Effector memory CD4-positive, alpha-beta T cell (primary cell): ENCODE measurements at regions not wholly inside any gene's neighbourhood (a gene's known extent, or its start where the extent isn't known, plus 50 kb on each side); places are given as distances from the start of the nearest gene placed in this dataset.
"Not testable (repeated sequence)": the region's sequence is repeated elsewhere in the genome, so short reads cannot be mapped to it uniquely, and the experiment has no call there.

Experiments
- DNase-seq, 3 donors: peaks; one replicate each; pipeline ENCODE4 v3.0.0-alpha.2; 2020
- H3K27ac ChIP-seq: 2 replicates; pipeline ENCODE4 v1.7.0; 2013; ENCODE audit warnings: mild to moderate bottlenecking, low read length, moderate library complexity; ENCODE audit not compliant: insufficient read depth, poor library complexity, severe bottlenecking
- H3K27me3 ChIP-seq: replicated peaks from 2 replicates; pipeline ENCODE4 v1.7.0; 2013; ENCODE audit warnings: mild to moderate bottlenecking, low read length; ENCODE audit not compliant: insufficient read depth, control insufficient read depth, poor library complexity, severe bottlenecking
- H3K36me3 ChIP-seq: 2 replicates; pipeline ENCODE4 v1.7.0; 2013; ENCODE audit warnings: mild to moderate bottlenecking, low read length, moderate library complexity; ENCODE audit not compliant: control insufficient read depth, insufficient read depth
- H3K4me1 ChIP-seq: 2 replicates; pipeline ENCODE4 v1.7.0; 2013; ENCODE audit warnings: low read length, mild to moderate bottlenecking; ENCODE audit not compliant: control insufficient read depth, insufficient read depth, poor library complexity, severe bottlenecking
- H3K4me3 ChIP-seq: 2 replicates; pipeline ENCODE4 v1.7.0; 2013; ENCODE audit warnings: low read length, low read depth, mild to moderate bottlenecking; ENCODE audit not compliant: insufficient read depth, poor library complexity, severe bottlenecking
- H3K9me3 ChIP-seq: 2 replicates; pipeline ENCODE4 v1.7.0; 2013; ENCODE audit warnings: mild to moderate bottlenecking, low read length, moderate library complexity; ENCODE audit not compliant: control insufficient read depth

DNA sequence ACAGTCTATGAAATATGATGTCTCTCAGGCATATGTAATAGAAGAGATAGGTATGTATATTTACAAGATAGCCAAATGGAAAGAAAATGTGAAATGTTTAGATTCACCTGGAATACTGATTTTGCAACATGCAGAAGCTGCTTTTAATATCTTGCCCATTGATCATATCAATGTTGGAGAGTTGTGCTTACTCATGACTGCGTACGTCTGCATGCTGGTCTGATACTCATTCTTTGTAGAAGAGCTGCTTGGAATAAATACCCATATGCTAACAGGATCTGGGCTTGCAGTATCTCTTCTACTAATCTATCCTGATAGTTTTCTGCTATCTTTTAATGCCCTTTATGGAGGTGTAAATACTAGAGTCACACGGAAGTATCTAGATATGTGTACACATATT lies 120.6 kb upstream of the FOXP2 start:
- Histone ChIP-seq H3K27ac (no peak overlapping the region), H3K4me1 (no peaks in the 10 kb centered on the region), H3K4me3 (no peak overlapping the region), H3K36me3 (no peaks in the 10 kb centered on the region), H3K27me3 (no peaks in the 10 kb centered on the region), H3K9me3 (no peaks in the 10 kb centered on the region)
- no peak for DNase-seq

DNA sequence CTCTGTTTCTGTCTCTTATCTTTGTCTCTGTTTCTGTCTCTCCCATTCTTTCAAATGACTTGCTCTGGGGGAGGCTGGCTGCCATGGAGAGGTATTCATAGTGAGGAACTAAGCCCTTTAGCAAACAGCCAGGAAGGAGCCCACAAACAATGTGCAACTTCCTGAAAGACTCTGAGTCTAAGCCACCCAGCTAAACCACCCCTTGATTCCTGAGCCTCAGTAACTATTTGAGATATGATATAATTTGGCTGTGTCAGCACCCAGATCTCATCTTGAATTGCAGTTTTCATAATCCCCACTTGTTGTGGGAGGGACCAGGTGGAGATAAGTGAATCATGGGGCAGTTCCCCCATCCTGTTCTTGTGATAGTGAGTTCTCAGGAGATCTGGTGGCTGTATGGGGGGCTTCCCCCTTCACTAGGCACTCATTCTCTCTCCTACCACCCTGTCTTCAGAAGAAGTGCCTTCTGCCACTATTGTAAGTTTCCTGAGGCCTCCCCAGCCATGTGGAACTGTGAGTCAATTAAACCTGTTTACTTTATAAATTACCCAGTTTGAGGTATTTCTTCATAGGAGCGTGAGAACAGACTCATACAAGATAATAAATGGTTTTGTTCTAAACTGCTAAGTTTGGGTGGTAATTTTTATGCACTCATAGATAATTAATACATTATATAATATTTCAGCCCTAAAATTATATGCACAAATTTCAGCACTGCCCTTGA lies 121.2 kb upstream of the FOXP2 start:
- Histone ChIP-seq H3K9me3 (no peaks in the 10 kb centered on the region), H3K27me3 (no peaks in the 10 kb centered on the region), H3K36me3 (no peaks in the 10 kb centered on the region), H3K27ac (no peak overlapping the region), H3K4me3 (no peak overlapping the region), H3K4me1 (no peaks in the 10 kb centered on the region)
- no peak for DNase-seq

DNA sequence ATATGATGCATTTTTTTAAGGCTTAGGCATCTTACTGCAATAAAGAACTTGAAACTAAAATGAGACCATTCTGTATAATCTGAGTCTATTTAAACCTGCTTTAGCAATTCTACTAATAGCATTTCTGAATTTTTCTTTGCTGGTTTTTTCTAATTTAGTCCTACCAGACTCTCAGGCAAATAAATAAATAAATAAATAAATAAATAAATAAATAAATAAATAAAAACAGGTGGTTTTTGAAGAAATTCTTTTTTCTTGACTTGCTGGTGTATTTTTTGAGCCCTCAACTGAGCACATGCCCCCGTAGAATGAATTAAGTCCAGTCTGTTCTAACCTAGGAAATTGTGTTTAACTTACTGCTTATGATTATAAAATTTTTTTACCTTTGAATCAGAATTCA lies 134.7 kb upstream of the FOXP2 start:
- DNase-seq = no peak
- Histone ChIP-seq H3K27me3 (no peaks in the 10 kb centered on the region), H3K4me1 (no peaks in the 10 kb centered on the region), H3K36me3 (no peaks in the 10 kb centered on the region), H3K27ac (no peak overlapping the region), H3K4me3 (no peak overlapping the region), H3K9me3 (no peaks in the 10 kb centered on the region)

DNA sequence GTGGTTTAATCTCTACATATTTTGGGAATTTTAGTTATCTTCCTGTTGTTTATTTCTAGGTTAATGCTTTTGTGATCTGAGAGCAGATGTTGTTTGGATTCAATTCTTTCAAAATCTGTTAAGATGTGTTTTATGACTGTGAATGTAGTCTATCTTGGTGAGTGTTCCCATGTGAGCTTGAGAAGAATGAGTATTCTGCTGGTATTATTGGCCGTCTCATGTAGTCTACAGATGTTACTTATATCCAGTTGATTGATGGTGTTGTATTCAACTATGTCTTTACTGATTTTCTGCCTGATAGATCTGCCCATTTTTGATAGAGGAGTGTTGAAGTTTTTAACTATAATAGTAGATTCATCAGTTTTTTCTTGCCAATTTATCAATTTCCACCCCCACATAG lies 141.4 kb upstream of the FOXP2 start:
- Histone ChIP-seq H3K27ac (no peak overlapping the region), H3K36me3 (no peaks in the 10 kb centered on the region), H3K9me3 (no peaks in the 10 kb centered on the region), H3K27me3 (no peaks in the 10 kb centered on the region), H3K4me3 (no peak overlapping the region), H3K4me1 (no peaks in the 10 kb centered on the region)
- no peak for DNase-seq

GRCh38 chr7:114269714-114270113 lies 144.9 kb upstream of the FOXP2 start:
- Histone ChIP-seq H3K27me3 (no peaks in the 10 kb centered on the region), H3K9me3 (no peaks in the 10 kb centered on the region), H3K27ac (no peak overlapping the region), H3K36me3 (no peaks in the 10 kb centered on the region), H3K4me1 (no peaks in the 10 kb centered on the region), H3K4me3 (no peak overlapping the region)
- DNase-seq = no peak

DNA sequence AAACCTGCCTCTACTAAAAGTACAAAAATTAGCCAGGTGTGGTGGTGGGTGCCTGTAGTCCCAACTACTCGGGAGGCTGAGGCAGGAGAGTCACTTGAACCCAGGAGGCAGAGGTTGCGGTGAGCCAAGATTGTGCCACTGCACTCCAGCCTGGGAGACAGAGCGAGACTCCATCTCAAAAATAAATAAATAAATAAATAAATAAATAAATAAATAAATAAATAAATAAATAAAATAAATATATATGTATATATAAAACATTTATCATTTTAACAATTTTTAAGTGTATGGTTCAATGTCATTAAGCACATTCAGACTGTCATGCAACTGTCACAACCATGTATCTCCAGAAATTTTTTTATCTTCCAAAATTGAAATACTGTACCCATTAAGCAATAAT lies 147.1 kb upstream of the FOXP2 start:
- H3K27ac ChIP-seq, H3K9me3 ChIP-seq, H3K4me3 ChIP-seq, H3K36me3 ChIP-seq, H3K27me3 ChIP-seq, H3K4me1 ChIP-seq, DNase-seq: not testable (repeated sequence)

GRCh38 chr7:114264023-114264422 lies 150.6 kb upstream of the FOXP2 start:
- no peak overlapping the region for H3K27ac ChIP-seq
- no peak for DNase-seq
- no peaks in the 10 kb centered on the region for H3K36me3 ChIP-seq
- no peaks in the 10 kb centered on the region for H3K4me1 ChIP-seq
- no peak overlapping the region for H3K4me3 ChIP-seq
- H3K9me3 ChIP-seq = no peaks in the 10 kb centered on the region
- no peaks in the 10 kb centered on the region for H3K27me3 ChIP-seq

DNA sequence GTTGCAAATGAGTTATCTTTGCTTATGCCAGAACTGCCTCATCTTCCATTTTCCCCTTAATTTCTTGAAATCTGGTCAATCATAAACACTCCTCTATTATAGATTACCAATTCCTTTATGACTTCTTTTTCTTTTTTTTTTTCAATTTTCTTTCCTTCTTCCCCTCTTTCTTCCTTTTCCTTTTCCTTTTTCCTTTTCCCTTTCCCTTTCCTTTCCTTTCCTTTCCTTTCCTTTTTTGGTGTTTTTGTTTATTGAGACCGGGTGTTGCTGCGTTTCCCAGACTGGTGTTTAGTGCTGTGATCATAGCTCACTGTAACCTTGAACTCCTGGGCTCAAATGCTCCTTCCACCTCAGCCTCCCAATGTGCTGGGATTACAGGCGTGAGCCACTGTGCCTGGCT lies 151.4 kb upstream of the FOXP2 start:
- no peak for DNase-seq
- Histone ChIP-seq H3K27me3 (no peaks in the 10 kb centered on the region), H3K27ac (no peak overlapping the region), H3K9me3 (no peaks in the 10 kb centered on the region), H3K36me3 (no peaks in the 10 kb centered on the region), H3K4me3 (no peak overlapping the region), H3K4me1 (no peaks in the 10 kb centered on the region)

- Histone ChIP-seq H3K9me3 (no peaks in the 10 kb centered on the region), H3K27me3 (no peaks in the 10 kb centered on the region), H3K4me1 (no peaks in the 10 kb centered on the region), H3K27ac (no peak overlapping the region), H3K4me3 (no peak overlapping the region), H3K36me3 (no peaks in the 10 kb centered on the region)
- DNase-seq = no peak
Observed at GRCh38 chr7:114255404-114255841, 159.2 kb upstream of the FOXP2 start.

DNA sequence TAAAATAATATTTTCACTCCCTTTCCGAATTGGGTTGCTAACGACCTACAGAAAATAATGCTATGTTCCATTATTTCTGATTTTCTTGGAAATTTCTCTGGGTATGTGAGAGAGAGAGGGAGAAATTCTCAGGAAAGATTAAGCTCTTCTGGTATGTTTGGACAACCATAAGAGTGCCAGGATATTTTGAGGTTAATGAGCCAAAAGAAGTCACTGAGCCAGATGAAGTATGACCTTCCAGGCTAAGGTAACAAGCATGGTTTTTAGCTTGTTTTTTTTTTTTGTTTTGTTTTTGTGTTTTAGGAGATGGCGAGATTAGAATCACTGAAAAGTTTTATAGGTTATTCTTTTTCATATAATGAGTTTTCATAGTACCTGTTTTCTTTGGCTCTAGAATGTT lies 171.0 kb upstream of the FOXP2 start:
- no peaks in the 10 kb centered on the region for H3K27me3 ChIP-seq
- no peaks in the 10 kb centered on the region for H3K9me3 ChIP-seq
- no peak overlapping the region for H3K4me3 ChIP-seq
- no peak for DNase-seq
- no peak overlapping the region for H3K27ac ChIP-seq
- no peaks in the 10 kb centered on the region for H3K4me1 ChIP-seq
- H3K36me3 ChIP-seq = no peaks in the 10 kb centered on the region
